ENCODE measurements at regions not wholly inside any gene's neighbourhood (a gene's known extent, or its start where the extent isn't known, plus 50 kb on each side); places are given as distances from the start of the nearest gene placed in this dataset.

- TF ChIP-seq CTCF (IDR thresholded peaks at IDR 0.05) (no peak), POLR2AphosphoS5 (IDR thresholded peaks at IDR 0.05) (no peak), POLR2A (IDR thresholded peaks at IDR 0.05) (no peak)
Measured at GRCh38 chr7:96521068-96521894, 188.4 kb downstream of the SEM1 start.

Data from stomach (tissue), 4 donors.